ENCODE measurements at regions not wholly inside any gene's neighbourhood (a gene's known extent, or its start where the extent isn't known, plus 50 kb on each side); places are given as distances from the start of the nearest gene placed in this dataset.

GRCh38 chr11:119896387-119897045 lies 167.5 kb upstream of the NECTIN1 start:
- TF ChIP-seq CTCF (IDR thresholded peaks at IDR 0.05) (no peak), POLR2A (IDR thresholded peaks at IDR 0.05) (no peak)

Data from Peyer's patch (tissue), 4 donors.